T-helper 17 cell (primary cell): ENCODE measurements at regions not wholly inside any gene's neighbourhood (a gene's known extent, or its start where the extent isn't known, plus 50 kb on each side); places are given as distances from the start of the nearest gene placed in this dataset.
"Not testable (repeated sequence)": the region's sequence is repeated elsewhere in the genome, so short reads cannot be mapped to it uniquely, and the experiment has no call there.

ENCODE experiments used
- ATAC-seq: fragments of 150-1000 bp; cut with Tn5 transposase; 2 replicates; pipeline ENCODE4 v1.10.0; 2021; ENCODE audit warnings: mild to moderate bottlenecking, moderate library complexity
- DNase-seq, 3 donors: peaks; one replicate each; pipeline versions ENCODE4 v3.0.0 to v3.0.0-alpha.2; 2020 to 2021
- H3K9me3 ChIP-seq: one replicate; pipeline ENCODE4 v1.7.0; 2013; ENCODE audit warnings: low read length, mild to moderate bottlenecking; ENCODE audit not compliant: control insufficient read depth, poor library complexity, severe bottlenecking
- H3K27ac Mint-ChIP-seq: one replicate; pipeline ENCODE4 v1.8.0; 2022; ENCODE audit warnings: mild to moderate bottlenecking, moderate library complexity, mixed read lengths
- H3K27me3 Mint-ChIP-seq: one replicate; pipeline ENCODE4 v1.8.0; 2022; ENCODE audit warnings: mixed read lengths
- H3K36me3 Mint-ChIP-seq: one replicate; pipeline ENCODE4 v1.8.0; 2022; ENCODE audit warnings: low read depth, mixed read lengths
- H3K4me1 Mint-ChIP-seq: one replicate; pipeline ENCODE4 v1.8.0; 2022; ENCODE audit warnings: mild to moderate bottlenecking, mixed read lengths
- H3K4me3 Mint-ChIP-seq: one replicate; pipeline ENCODE4 v1.8.0; 2022; ENCODE audit warnings: mild to moderate bottlenecking, moderate library complexity, mixed read lengths

DNA sequence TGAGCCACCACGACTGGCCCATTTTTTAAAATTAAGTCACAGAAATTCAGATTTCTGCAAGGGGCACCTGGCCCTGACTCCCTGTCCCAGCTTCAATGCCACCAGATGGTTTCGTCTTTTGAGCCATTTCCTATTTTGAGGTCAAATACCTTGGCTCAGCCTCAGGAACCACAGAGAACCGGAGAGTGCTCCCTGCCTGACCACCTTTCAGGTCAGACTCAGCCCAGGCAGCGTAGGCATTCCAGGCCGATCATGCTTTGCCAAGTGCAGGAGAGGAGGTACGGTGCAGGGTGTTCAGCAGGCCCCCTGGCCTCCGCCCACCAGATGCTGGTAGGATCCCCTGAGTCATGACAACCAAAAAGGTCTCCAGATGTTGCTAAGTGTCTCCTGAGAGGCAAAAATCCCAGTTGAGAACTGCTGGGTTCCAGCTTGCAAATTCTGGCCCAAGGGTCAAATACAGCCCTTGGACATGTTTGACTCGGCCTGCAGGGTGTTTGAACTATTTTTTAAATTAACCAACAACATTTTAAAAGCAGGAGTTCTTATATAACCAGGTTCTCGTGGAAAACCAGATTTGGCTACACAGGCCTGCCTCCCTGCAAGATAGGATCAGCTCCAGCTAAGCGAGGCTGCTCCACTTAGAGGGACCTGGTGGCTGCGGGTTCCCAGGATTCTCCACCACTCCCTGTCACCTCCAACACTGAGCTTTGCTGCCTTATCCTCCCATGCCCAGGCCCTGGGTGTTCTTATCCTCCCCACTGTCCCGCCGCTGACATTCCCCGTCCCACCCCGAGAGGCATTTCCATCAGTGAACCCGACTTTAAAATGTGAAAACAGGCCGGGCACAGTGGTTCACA lies 61.9 kb upstream of the TARDBP start:
- DNase-seq (no peak), ATAC-seq (no peak)
- H3K27ac Mint-ChIP-seq = no peak overlapping the region
- H3K9me3 ChIP-seq = no peaks in the 10 kb centered on the region
- H3K4me1 Mint-ChIP-seq = peaks cover 6% of the 10 kb centered on the region
- peaks cover 6% of the 10 kb centered on the region for H3K36me3 Mint-ChIP-seq
- no peak overlapping the region for H3K4me3 Mint-ChIP-seq
- peaks cover 16% of the 10 kb centered on the region for H3K27me3 Mint-ChIP-seq

DNA sequence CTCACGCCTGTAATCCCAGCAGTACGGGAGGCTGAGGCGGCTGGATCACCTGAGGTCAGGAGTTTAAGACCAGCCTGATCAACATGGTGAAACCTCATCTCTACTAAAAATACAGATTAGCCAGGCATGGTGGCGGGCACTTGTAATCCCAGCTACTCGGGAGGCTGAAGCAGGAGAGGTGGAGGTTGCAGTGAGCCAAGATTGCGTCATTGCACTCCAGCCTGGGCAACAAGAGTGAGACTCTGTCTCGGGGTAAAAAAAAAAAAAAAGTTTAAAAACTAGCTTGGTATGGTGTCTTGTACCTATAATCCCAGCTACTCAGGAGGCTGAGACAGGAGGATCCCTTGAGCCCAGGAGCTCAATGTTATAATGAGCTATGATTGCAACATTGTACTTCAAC lies 61.2 kb upstream of the TARDBP start:
- peaks cover 13% of the 10 kb centered on the region for H3K27me3 Mint-ChIP-seq
- not testable (repeated sequence) for DNase-seq, H3K36me3 Mint-ChIP-seq, H3K9me3 ChIP-seq, H3K4me1 Mint-ChIP-seq, ATAC-seq, H3K27ac Mint-ChIP-seq, H3K4me3 Mint-ChIP-seq

- peaks cover 3% of the 10 kb centered on the region for H3K4me1 Mint-ChIP-seq
- ATAC-seq = no peak
- H3K4me3 Mint-ChIP-seq = no peak overlapping the region
- H3K9me3 ChIP-seq = no peaks in the 10 kb centered on the region
- no peak for DNase-seq
- H3K27ac Mint-ChIP-seq = no peak overlapping the region
- peaks cover 4% of the 10 kb centered on the region for H3K36me3 Mint-ChIP-seq
- H3K27me3 Mint-ChIP-seq = peaks cover 13% of the 10 kb centered on the region
Measured at GRCh38 chr1:10951961-10952360, 60.5 kb upstream of the TARDBP start.

- Mint-ChIP-seq H3K36me3 (peaks cover 4% of the 10 kb centered on the region), H3K27me3 (peaks cover 13% of the 10 kb centered on the region), H3K4me1 (peaks cover 3% of the 10 kb centered on the region), H3K27ac (no peak overlapping the region), H3K4me3 (no peak overlapping the region)
- H3K9me3 ChIP-seq = no peaks in the 10 kb centered on the region
- ATAC-seq (no peak), DNase-seq (no peak)
Measured at GRCh38 chr1:10953505-10954193, 58.8 kb upstream of the TARDBP start.

DNA sequence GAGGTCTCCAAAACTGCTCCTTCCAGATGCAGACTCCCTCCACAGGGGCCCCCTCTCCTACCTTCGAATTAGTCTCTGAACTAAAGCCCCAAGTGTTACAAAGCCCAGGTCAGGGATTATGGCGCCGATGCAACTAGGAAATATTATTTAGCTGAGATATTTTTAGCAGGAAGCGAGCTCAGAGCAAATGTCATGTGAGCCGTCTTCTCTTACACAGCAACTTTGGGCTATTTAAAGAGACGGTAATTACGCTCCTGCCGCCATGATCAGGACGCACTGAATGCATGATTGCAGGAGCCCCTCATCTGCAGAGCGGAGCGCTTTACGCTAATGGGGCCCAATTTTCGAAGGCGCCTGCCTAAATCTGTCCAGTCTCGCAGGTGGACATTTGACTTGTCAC lies 55.3 kb upstream of the TARDBP start:
- ATAC-seq (no peak), DNase-seq (no peak)
- Mint-ChIP-seq H3K4me3 (no peak overlapping the region), H3K27ac (no peak overlapping the region), H3K27me3 (peaks cover 24% of the 10 kb centered on the region), H3K36me3 (peaks cover 4% of the 10 kb centered on the region), H3K4me1 (peaks cover 3% of the 10 kb centered on the region)
- no peaks in the 10 kb centered on the region for H3K9me3 ChIP-seq

GRCh38 chr1:10958614-10959013 lies 53.8 kb upstream of the TARDBP start:
- Mint-ChIP-seq H3K4me1 (no peaks in the 10 kb centered on the region), H3K36me3 (peaks cover 4% of the 10 kb centered on the region), H3K27me3 (peaks cover 22% of the 10 kb centered on the region), H3K27ac (no peak overlapping the region), H3K4me3 (no peak overlapping the region)
- ATAC-seq (no peak), DNase-seq (no peak)
- H3K9me3 ChIP-seq = no peaks in the 10 kb centered on the region

DNA sequence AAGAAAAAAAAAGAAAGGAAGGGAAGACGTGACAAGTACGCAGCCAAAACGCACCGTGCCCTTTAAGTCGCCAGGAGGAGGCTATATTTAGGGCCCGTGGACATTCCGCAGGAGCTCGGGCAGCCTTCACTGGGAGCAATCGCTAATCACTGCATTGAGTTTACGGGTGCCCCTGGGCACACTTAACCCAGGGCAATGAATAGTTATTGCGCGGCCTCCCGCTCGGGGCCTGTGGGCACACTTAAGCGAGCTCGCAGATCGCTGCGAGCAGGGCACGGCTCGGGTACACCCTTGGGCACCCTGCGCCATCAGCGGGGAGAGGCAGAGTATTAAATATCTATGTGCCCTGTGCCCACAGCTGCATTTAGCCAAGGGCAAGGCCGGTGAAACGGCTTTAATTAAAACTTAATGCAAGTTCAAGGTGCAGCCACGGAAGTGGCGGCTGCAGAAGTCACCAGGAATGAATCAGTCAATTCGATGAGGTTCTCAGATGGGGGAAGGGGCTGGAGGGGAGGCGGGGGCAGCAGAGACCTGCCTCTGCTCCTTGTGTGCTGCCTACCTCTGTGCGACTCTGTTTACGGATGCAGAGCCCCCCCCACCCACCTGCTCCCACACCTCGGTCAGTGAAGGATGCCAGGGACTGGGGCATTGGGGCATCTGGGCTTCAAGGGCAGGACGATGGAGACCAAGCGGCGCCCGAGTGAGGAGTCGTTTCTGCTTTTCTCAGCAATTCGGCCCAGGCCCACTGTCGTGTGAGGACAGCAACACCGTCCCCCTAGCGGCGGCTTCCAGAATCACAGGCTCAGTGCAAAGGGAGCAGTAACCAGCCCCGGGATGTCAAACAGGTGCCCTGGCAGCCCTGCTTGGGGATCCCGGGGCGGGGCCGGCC lies 51.8 kb upstream of the TARDBP start:
- H3K9me3 ChIP-seq = no peaks in the 10 kb centered on the region
- H3K36me3 Mint-ChIP-seq = no peaks in the 10 kb centered on the region
- H3K4me1 Mint-ChIP-seq = peaks cover 4% of the 10 kb centered on the region
- no peak overlapping the region for H3K27ac Mint-ChIP-seq
- peaks cover 30% of the 10 kb centered on the region for H3K27me3 Mint-ChIP-seq
- peak; percentile 90 for ATAC-seq
- no peak overlapping the region for H3K4me3 Mint-ChIP-seq
- peak; percentile 56 to 74 (median 60) for DNase-seq

DNA sequence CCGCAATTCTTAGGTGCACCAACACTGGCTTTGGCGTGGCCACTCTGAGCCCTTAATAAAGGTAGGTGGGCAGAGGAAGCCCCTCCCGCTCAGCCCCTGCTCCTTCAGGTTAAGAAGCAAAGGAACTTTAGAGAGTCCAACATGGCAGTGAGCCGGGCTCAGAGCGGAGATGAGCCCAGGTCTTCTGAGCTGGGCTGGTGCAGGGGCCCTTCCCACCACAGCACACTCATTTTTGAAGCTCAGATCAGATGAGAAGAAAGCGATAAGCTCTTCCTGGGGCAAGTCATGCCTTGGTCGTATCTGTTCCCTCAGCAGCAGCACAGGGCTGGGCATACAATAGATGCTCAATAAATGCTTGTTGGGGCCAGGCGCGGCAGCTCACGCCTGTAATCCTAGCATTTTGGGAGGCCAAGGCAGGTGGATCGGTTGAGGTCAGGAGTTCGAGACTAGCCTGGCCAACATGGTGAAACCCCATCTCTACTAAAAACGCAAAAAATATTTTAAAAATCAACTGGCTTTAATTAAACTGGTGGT lies 51.1 kb upstream of the TARDBP start:
- Mint-ChIP-seq H3K4me1 (peaks cover 6% of the 10 kb centered on the region), H3K4me3 (no peak overlapping the region), H3K27me3 (peaks cover 35% of the 10 kb centered on the region), H3K36me3 (no peaks in the 10 kb centered on the region), H3K27ac (no peak overlapping the region)
- peak; percentile 20 for ATAC-seq
- no peak for DNase-seq
- H3K9me3 ChIP-seq = no peaks in the 10 kb centered on the region

DNA sequence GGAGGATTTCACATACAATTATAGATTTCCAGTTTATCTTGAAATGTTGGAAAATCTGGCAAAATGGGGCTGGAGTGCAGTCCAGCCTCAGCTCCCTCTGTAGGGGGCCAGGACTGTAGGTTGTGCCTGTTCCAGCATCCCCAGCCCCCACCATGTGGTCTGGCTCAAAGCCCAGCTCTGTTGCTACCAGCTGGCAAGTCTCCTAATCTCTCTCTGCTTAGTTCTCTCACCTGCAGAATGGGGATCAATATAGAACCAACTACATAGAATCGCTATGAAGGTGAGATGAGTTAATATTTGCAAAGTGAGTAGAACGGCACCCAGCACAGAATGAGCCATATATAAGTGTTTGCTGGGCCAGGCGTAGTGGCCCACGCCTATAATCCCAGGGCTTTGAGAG lies 50.0 kb upstream of the TARDBP start:
- no peak overlapping the region for H3K4me3 Mint-ChIP-seq
- peaks cover 2% of the 10 kb centered on the region for H3K36me3 Mint-ChIP-seq
- no peak for ATAC-seq
- peaks cover 39% of the 10 kb centered on the region for H3K27me3 Mint-ChIP-seq
- no peaks in the 10 kb centered on the region for H3K9me3 ChIP-seq
- DNase-seq = no peak
- H3K4me1 Mint-ChIP-seq = peaks cover 6% of the 10 kb centered on the region
- H3K27ac Mint-ChIP-seq = peak overlapping the region; percentile 11
